Astrocyte of the cerebellum (primary cell): ENCODE measurements at regions not wholly inside any gene's neighbourhood (a gene's known extent, or its start where the extent isn't known, plus 50 kb on each side); places are given as distances from the start of the nearest gene placed in this dataset.

Experiments used
- DNase-seq: peaks from one replicate; pipeline ENCODE4 v3.0.0-alpha.2; 2011; ENCODE audit warnings: low read depth
- H3K4me3 ChIP-seq: 2 replicates; pipeline ENCODE4 v1.5.1; 2011; ENCODE audit warnings: mild to moderate bottlenecking, low read depth, low read length, moderate library complexity
- CTCF ChIP-seq: IDR thresholded peaks from 2 replicates; pipeline ENCODE4 v1.5.1; 2012; ENCODE audit warnings: low read length, low read depth, moderate library complexity, mild to moderate bottlenecking; ENCODE audit errors: missing control alignments
- in situ Hi-C: cut with HindIII; loops from 2 replicates; pipeline ENCODE4 v1.10.0; 2017; ENCODE audit warnings: low sequenced_read_pairs

- H3K4me3 ChIP-seq = no peak overlapping the region
- TF ChIP-seq CTCF = no peak
- in situ Hi-C loops = no loop called here
- DNase-seq = no peak
Observed at GRCh38 chr17:34054495-34054894, 200.6 kb upstream of the CCL2 start.

GRCh38 chr17:34055606-34056005 is 199.5 kb upstream of the CCL2 start:
- in situ Hi-C loops = no loop called here
- TF ChIP-seq CTCF = no peak
- DNase-seq = no peak
- no peak overlapping the region for H3K4me3 ChIP-seq

GRCh38 chr17:34059423-34060220 is 195.5 kb upstream of the CCL2 start:
- DNase-seq = no peak
- in situ Hi-C loops = no loop called here
- no peak for TF ChIP-seq CTCF
- no peak overlapping the region for H3K4me3 ChIP-seq

- H3K4me3 ChIP-seq = no peak overlapping the region
- in situ Hi-C loops = no loop called here
- DNase-seq = no peak
- no peak for TF ChIP-seq CTCF
Observed at GRCh38 chr17:34066528-34066927, 188.6 kb upstream of the CCL2 start.

GRCh38 chr17:34067011-34067410 is 188.1 kb upstream of the CCL2 start:
- DNase-seq = no peak
- in situ Hi-C loops = no loop called here
- no peak for TF ChIP-seq CTCF
- no peak overlapping the region for H3K4me3 ChIP-seq

GRCh38 chr17:34068571-34068970 is 186.5 kb upstream of the CCL2 start:
- no peak for DNase-seq
- no peak overlapping the region for H3K4me3 ChIP-seq
- TF ChIP-seq CTCF = no peak
- in situ Hi-C loops = no loop called here
